ENCODE measurements at regions not wholly inside any gene's neighbourhood (a gene's known extent, or its start where the extent isn't known, plus 50 kb on each side); places are given as distances from the start of the nearest gene placed in this dataset.
"Not testable (repeated sequence)": the region's sequence is repeated elsewhere in the genome, so short reads cannot be mapped to it uniquely, and the experiment has no call there.

DNA sequence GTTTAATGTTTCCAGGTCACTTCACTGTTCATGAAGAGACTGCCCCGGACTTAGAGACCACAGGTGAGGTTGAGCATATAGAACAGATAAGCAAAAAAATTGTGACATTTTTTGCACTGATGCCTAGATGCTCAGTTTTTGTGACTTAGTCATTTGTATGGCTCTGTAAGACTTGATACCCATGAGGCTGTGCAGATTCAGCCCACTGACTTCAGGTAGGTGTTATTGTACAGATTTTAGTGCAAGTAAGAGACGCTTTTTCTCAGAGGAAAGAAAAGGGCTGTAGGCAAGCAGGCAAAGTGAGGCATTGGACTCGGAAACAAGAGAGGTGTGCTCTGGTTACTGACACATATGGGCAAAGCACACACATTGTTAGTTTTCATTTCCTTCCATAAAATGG, 820.1 kb upstream of the SORCS1 start:
- Mint-ChIP-seq H3K27me3 (no peaks in the 10 kb centered on the region), H3K4me1 (no peaks in the 10 kb centered on the region), H3K9me3 (peaks cover 9% of the 10 kb centered on the region), H3K27ac (ENCODE audit: low read depth) (no peak overlapping the region), H3K36me3 (ENCODE audit: insufficient read depth) (no peaks in the 10 kb centered on the region), H3K4me3 (no peak overlapping the region)
- DNase-seq (ENCODE audit: low spot score in 2 of 2) (no peak), ATAC-seq (replicated peaks; ENCODE audit: extremely low read depth, poor library complexity, severe bottlenecking) (no peak)

DNA sequence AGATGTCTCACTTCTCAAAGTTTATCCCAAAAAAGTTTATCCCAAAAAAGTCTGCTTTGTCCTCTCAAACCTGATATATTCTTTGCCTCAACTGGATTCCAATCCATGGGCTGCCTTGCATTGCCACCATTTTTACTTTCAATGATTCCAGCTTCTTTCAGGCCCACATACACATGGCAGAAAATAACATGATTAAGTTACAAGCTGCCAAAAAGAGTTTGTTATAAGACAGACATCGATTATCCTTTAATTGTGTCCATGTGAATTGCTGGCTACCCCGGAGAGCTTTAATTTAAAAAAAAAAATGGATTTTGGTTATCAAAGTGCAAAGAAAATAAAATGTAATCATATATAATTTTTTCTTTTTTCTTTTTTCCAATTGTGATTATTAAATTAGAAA, 819.6 kb upstream of the SORCS1 start:
- Mint-ChIP-seq H3K27me3 (no peaks in the 10 kb centered on the region), H3K4me3 (no peak overlapping the region), H3K4me1 (no peaks in the 10 kb centered on the region), H3K36me3 (ENCODE audit: insufficient read depth) (no peaks in the 10 kb centered on the region), H3K9me3 (peaks cover 6% of the 10 kb centered on the region), H3K27ac (ENCODE audit: low read depth) (no peak overlapping the region)
- DNase-seq (ENCODE audit: low spot score in 2 of 2) (no peak), ATAC-seq (replicated peaks; ENCODE audit: extremely low read depth, poor library complexity, severe bottlenecking) (no peak)

DNA sequence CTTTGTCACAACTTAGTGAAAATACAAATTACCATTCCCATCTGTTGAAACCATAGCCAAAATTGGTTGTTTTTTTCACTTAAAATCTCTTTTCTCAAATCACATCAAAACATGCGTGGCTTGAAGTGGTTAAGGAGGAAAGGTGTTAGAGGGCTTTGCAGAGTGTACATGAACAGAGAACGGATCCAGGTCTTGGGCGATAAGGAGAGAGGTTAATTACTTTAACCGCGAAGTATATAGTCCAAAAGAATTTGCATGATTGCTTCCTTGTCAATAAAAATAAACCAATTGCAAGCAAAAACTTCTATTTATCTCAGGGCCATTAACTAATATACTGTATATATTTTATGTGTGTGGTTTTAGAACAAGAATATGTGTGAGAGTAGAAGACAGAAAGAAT, 813.9 kb upstream of the SORCS1 start:
- Mint-ChIP-seq H3K36me3 (ENCODE audit: insufficient read depth) (no peaks in the 10 kb centered on the region), H3K4me1 (no peaks in the 10 kb centered on the region), H3K9me3 (peaks cover 21% of the 10 kb centered on the region), H3K27me3 (no peaks in the 10 kb centered on the region), H3K27ac (ENCODE audit: low read depth) (no peak overlapping the region), H3K4me3 (no peak overlapping the region)
- ATAC-seq (replicated peaks; ENCODE audit: extremely low read depth, poor library complexity, severe bottlenecking) (no peak), DNase-seq (ENCODE audit: low spot score in 2 of 2) (no peak)

DNA sequence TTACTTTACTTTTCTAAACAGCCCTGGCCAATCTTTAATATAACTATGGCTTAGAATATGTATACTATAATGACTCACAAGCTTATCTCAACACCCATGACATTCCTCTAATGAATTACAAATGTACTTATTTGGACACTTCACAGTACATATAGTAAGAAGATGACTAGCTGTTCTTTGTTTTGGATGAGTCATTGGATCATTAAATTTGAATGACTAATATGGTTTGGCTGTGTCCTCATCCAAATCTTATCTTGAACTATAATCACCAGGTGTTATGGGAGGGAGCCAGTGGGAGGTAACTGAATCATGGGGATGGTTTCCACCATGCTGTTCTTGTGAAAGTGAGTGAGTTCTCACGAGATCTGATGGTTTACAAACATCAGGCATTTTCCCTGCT, 807.5 kb upstream of the SORCS1 start:
- no peak for ATAC-seq (replicated peaks; ENCODE audit: extremely low read depth, poor library complexity, severe bottlenecking)
- no peaks in the 10 kb centered on the region for H3K36me3 Mint-ChIP-seq (ENCODE audit: insufficient read depth)

DNA sequence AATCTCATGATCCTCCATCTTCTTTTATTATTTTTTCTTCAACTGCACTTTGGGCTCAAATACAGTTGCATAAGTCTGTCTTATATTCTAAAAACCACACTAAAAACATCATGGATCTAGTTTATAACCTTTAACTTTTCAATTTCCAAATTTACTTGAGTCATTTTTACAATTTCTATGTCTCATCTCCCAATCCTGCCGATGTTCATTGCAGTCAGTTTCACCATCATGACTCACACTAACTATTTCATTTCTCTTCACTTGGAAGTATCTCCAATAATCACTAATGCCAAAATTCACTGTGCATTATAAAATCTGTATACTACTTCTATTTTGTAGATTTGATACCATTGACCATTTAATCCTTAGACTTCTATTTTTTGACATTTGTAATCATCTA, 806.9 kb upstream of the SORCS1 start:
- H3K27ac Mint-ChIP-seq (ENCODE audit: low read depth), result no peak overlapping the region
- no peaks in the 10 kb centered on the region for H3K4me1 Mint-ChIP-seq
- no peak overlapping the region for H3K4me3 Mint-ChIP-seq
- peaks cover 29% of the 10 kb centered on the region for H3K9me3 Mint-ChIP-seq
- H3K27me3 Mint-ChIP-seq, result no peaks in the 10 kb centered on the region
- no peaks in the 10 kb centered on the region for H3K36me3 Mint-ChIP-seq (ENCODE audit: insufficient read depth)
- DNase-seq (ENCODE audit: low spot score in 2 of 2) (no peak), ATAC-seq (replicated peaks; ENCODE audit: extremely low read depth, poor library complexity, severe bottlenecking) (no peak)

More for the DNA sequence above, 807.5 kb upstream of the SORCS1 start:
- peaks cover 23% of the 10 kb centered on the region for H3K9me3 Mint-ChIP-seq
- H3K27me3 Mint-ChIP-seq, result no peaks in the 10 kb centered on the region
- no peak overlapping the region for H3K4me3 Mint-ChIP-seq
- DNase-seq (ENCODE audit: low spot score in 2 of 2), result no peak
- H3K4me1 Mint-ChIP-seq, result no peaks in the 10 kb centered on the region
- H3K27ac Mint-ChIP-seq (ENCODE audit: low read depth), result no peak overlapping the region

DNA sequence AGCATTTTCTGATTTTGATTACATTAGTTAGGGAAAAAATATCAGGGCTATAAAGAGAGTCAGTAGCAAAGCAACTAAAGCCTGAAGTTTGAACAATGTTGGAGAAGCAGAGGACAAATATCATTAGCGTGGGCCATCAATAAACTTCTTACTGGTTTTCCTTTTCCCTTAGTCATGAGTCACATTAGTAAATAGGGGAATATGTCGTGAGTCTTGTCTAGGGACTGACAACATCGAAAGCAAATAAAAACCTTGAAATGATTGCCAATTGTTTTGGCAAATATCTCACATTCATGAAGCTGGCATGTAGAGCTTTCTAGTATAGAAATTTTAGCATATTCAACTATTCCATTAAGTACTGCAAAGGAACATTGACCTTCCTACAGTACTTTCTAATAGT, 806.0 kb upstream of the SORCS1 start:
- DNase-seq (ENCODE audit: low spot score in 2 of 2) (no peak), ATAC-seq (replicated peaks; ENCODE audit: extremely low read depth, poor library complexity, severe bottlenecking) (no peak)
- no peak overlapping the region for H3K27ac Mint-ChIP-seq (ENCODE audit: low read depth)
- peaks cover 26% of the 10 kb centered on the region for H3K9me3 Mint-ChIP-seq
- H3K36me3 Mint-ChIP-seq (ENCODE audit: insufficient read depth), result no peaks in the 10 kb centered on the region
- H3K4me3 Mint-ChIP-seq, result no peak overlapping the region
- H3K4me1 Mint-ChIP-seq, result no peaks in the 10 kb centered on the region
- no peaks in the 10 kb centered on the region for H3K27me3 Mint-ChIP-seq

DNA sequence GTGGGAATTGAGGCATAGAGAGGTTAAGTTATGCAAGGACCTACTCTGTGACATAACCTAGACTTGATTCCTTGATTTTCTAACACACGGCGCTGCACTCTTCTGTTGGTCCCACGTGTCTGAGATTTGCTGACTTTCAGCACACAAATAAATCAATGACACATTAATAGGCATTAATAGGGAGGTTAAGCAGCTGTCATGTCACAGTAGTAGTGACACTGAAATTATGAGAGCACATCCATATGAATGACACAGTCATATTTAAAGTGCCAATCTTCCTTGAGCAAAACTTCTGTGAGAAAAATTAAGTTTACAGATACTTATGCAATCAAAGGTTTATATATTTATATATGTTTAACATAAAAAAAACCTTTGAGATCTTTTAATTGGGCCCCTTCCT, 805.4 kb upstream of the SORCS1 start:
- H3K27me3 Mint-ChIP-seq, result no peaks in the 10 kb centered on the region
- DNase-seq (ENCODE audit: low spot score in 2 of 2), result no peak

DNA sequence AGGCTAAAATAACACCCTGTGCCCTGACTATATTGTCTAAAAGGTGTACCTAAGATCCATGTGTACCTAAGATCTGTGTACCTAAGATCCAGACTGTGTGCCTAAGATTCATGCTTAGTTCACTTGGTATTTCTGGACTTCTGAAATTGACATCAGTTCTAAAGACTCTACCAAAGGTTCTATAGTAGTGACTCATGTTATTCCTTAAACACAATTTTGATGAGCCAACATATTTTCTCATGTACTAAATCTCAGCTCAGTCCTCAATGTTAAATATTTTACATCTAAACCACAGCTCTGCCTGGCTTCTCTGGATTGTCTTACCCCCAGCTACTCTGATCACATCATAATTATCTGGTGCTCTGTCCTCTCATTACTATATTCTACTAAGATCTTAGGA, 802.3 kb upstream of the SORCS1 start:
- DNase-seq (ENCODE audit: low spot score in 2 of 2), result no peak
- ATAC-seq (replicated peaks; ENCODE audit: extremely low read depth, poor library complexity, severe bottlenecking), result no peak
- H3K4me1 Mint-ChIP-seq, result no peaks in the 10 kb centered on the region
- H3K36me3 Mint-ChIP-seq (ENCODE audit: insufficient read depth), result peaks cover 1% of the 10 kb centered on the region
- H3K27me3 Mint-ChIP-seq, result no peaks in the 10 kb centered on the region
- H3K9me3 Mint-ChIP-seq, result peaks cover 17% of the 10 kb centered on the region
- H3K27ac Mint-ChIP-seq (ENCODE audit: low read depth), result no peak overlapping the region
- H3K4me3 Mint-ChIP-seq, result no peak overlapping the region

More for the DNA sequence above, 805.4 kb upstream of the SORCS1 start:
- Mint-ChIP-seq H3K4me3 (no peak overlapping the region), H3K27ac (ENCODE audit: low read depth) (no peak overlapping the region), H3K36me3 (ENCODE audit: insufficient read depth) (no peaks in the 10 kb centered on the region), H3K9me3 (peaks cover 24% of the 10 kb centered on the region), H3K4me1 (no peaks in the 10 kb centered on the region)
- ATAC-seq (replicated peaks; ENCODE audit: extremely low read depth, poor library complexity, severe bottlenecking), result no peak

DNA sequence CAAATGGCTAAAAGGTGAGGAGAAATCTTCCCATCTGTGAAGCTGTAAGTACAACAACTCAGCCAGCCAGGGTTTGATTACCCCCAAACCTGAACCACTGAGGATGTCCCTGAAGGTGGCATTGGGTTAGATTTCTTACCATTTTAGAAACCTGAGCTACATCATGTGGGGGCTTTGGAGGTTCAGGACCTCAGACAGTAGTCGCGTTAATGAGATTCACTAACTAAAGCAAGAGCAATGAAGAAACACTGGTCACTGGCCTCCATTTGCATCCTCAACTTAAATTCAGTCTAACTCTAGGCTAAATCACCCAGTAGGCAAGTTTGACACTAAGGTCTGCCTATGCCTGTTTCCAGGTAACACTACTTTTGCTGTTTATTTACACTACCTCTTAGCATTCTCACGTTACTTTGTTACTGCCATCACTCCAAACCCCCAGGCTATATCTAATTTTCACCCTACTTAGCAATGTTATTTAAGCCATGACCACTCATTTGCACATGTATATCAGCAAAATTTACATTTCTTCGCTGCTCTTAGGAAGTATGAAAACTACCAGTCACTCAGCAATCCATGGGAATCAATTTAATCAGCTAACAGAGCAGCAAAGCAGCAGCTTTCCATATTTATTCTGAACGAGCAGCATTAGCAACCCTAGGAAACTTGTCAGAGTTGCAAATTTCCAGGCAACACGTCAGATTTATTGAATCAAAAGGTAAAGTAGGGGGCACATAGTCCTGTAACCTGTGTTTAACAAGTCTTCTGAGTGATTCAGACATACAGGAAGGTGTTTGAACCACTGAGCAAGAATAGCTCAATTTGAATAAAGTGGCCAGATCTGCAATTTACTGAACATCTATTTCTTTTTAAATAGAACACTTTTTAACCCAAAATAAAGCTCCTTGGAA, 788.4 kb upstream of the SORCS1 start:
- no peak for DNase-seq (ENCODE audit: low spot score in 2 of 2)
- Mint-ChIP-seq H3K36me3 (ENCODE audit: insufficient read depth) (no peaks in the 10 kb centered on the region), H3K9me3 (peaks cover 12% of the 10 kb centered on the region), H3K4me1 (no peaks in the 10 kb centered on the region), H3K4me3 (no peak overlapping the region), H3K27ac (ENCODE audit: low read depth) (no peak overlapping the region), H3K27me3 (no peaks in the 10 kb centered on the region)
- no peak for ATAC-seq (replicated peaks; ENCODE audit: extremely low read depth, poor library complexity, severe bottlenecking)

DNA sequence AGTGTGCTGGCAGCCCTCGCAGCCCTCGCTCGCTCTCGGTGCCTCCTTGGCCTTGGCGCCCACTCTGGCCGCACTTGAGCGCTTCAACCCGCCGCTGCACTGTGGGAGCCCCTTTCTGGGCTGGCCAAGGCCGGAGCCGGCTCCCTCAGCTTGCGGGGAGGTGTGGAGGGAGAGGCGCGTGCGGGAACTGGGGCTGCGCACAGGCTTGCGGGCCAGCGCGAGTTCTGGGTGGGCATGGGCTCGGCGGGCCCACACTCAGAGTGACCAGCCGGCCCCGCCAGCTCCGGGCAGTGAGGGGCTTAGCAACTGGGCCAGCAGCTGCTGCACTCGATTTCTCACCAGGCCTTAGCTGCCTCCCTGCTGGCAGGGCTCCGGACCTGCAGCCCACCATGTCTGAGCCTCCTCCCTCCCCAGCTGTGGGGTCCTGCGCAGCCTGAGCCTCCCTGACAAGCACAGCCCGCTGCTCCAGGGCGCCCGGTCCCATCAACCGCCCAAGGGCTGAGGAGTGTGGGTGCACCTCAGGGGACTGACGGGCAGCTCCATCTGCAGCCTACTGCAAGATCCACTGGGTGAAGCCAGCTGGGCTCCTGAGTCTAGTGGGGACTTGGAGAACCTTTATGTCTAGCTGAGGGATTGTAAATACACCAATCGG, 786.0 kb upstream of the SORCS1 start:
- not testable (repeated sequence) for H3K27ac Mint-ChIP-seq (ENCODE audit: low read depth); H3K4me1 Mint-ChIP-seq; DNase-seq (ENCODE audit: low spot score in 2 of 2); H3K4me3 Mint-ChIP-seq; H3K36me3 Mint-ChIP-seq (ENCODE audit: insufficient read depth); H3K9me3 Mint-ChIP-seq; ATAC-seq (replicated peaks; ENCODE audit: extremely low read depth, poor library complexity, severe bottlenecking); H3K27me3 Mint-ChIP-seq

DNA sequence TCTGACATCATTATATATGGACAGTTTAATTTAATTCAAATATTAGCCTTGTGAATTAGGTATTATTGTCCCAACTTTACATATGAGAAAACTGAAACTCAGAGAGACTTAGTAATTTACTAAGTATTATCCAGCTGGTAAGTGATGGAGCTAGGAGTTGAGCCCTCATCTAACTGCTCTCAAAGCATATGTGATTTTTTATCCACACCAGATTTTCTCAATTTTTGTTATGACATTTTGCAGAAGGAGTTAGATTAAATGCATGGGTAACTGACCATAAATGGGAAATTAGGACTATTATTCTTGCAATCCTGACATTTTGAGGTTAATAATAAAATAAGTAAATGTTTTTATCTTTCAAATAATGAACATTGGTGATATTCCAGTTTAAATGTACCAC, 778.3 kb upstream of the SORCS1 start:
- H3K36me3 Mint-ChIP-seq (ENCODE audit: insufficient read depth), result no peaks in the 10 kb centered on the region
- no peaks in the 10 kb centered on the region for H3K27me3 Mint-ChIP-seq
- H3K9me3 Mint-ChIP-seq, result peaks cover 20% of the 10 kb centered on the region
- H3K27ac Mint-ChIP-seq (ENCODE audit: low read depth), result no peak overlapping the region
- H3K4me3 Mint-ChIP-seq, result no peak overlapping the region
- ATAC-seq (replicated peaks; ENCODE audit: extremely low read depth, poor library complexity, severe bottlenecking), result no peak
- no peaks in the 10 kb centered on the region for H3K4me1 Mint-ChIP-seq
- DNase-seq (ENCODE audit: low spot score in 2 of 2), result no peak

DNA sequence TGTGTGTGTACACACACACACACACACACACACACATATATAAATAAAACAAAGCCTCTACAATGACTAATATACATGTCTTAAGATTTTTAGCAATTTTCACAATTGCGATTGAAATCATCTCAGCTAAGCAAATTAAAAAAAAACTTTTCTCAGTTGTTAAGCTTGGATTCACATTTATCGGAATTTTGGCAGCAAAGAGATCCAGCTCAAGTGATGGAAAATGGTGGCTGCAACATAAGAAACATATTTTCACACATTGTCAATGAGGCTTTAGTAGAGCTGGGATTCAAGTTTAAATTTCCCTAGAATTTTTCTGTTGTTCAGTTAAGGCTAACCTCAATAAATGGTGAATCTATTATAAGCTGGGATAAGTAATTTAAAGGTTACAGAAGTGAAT, 768.6 kb upstream of the SORCS1 start:
- Mint-ChIP-seq H3K27me3 (no peaks in the 10 kb centered on the region), H3K9me3 (no peaks in the 10 kb centered on the region), H3K27ac (ENCODE audit: low read depth) (no peak overlapping the region), H3K4me1 (no peaks in the 10 kb centered on the region), H3K36me3 (ENCODE audit: insufficient read depth) (no peaks in the 10 kb centered on the region), H3K4me3 (no peak overlapping the region)
- DNase-seq (ENCODE audit: low spot score in 2 of 2) (no peak), ATAC-seq (replicated peaks; ENCODE audit: extremely low read depth, poor library complexity, severe bottlenecking) (no peak)

DNA sequence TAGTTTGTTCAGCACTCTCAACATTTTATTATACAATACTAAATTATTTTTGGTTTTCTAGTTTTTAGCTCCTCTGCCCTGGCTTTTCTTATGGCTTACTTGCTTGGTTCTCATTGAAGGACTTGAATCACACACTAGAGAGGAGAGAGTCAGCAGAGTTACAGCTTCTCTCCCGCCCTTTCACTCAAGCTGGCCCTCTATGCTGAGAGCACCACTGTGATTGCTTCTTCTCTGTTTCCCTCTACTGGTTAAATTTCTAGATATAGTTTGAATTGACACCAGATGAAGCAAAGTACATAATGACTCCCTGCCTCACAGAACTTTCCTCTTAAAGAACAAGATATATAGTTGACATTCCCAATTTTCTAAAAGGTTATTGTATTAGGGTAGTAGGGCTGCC, 767.3 kb upstream of the SORCS1 start:
- no peak overlapping the region for H3K4me3 Mint-ChIP-seq
- no peaks in the 10 kb centered on the region for H3K36me3 Mint-ChIP-seq (ENCODE audit: insufficient read depth)
- ATAC-seq (replicated peaks; ENCODE audit: extremely low read depth, poor library complexity, severe bottlenecking), result no peak
- H3K27me3 Mint-ChIP-seq, result no peaks in the 10 kb centered on the region
- no peaks in the 10 kb centered on the region for H3K4me1 Mint-ChIP-seq
- no peak for DNase-seq (ENCODE audit: low spot score in 2 of 2)
- H3K9me3 Mint-ChIP-seq, result no peaks in the 10 kb centered on the region
- H3K27ac Mint-ChIP-seq (ENCODE audit: low read depth), result no peak overlapping the region

All from central memory CD8-positive, alpha-beta T cell (primary cell).